ENCODE measurements at regions not wholly inside any gene's neighbourhood (a gene's known extent, or its start where the extent isn't known, plus 50 kb on each side); places are given as distances from the start of the nearest gene placed in this dataset.

GRCh38 chr2:180524499-180524898 lies 455.9 kb upstream of the UBE2E3 start:
- no peaks in the 10 kb centered on the region for H3K36me3 ChIP-seq
- H3K9me3 ChIP-seq (replicated peaks): peaks cover 4% of the 10 kb centered on the region
- no peak overlapping the region for H3K27ac ChIP-seq
- no peak for DNase-seq
- H3K4me3 ChIP-seq: no peak overlapping the region
- peaks cover 8% of the 10 kb centered on the region; the same call in 1 of the 2 replicates for H3K4me1 ChIP-seq
- H3K27me3 ChIP-seq: no peaks in the 10 kb centered on the region

GRCh38 chr2:180523621-180524340 lies 456.6 kb upstream of the UBE2E3 start:
- Histone ChIP-seq H3K9me3 (replicated peaks) (peaks cover 4% of the 10 kb centered on the region), H3K27ac (no peak overlapping the region), H3K4me1 (peaks cover 13% of the 10 kb centered on the region), H3K27me3 (no peaks in the 10 kb centered on the region), H3K4me3 (no peak overlapping the region), H3K36me3 (no peaks in the 10 kb centered on the region)
- no peak for DNase-seq

- peaks cover 4% of the 10 kb centered on the region for H3K9me3 ChIP-seq (replicated peaks)
- no peaks in the 10 kb centered on the region for H3K36me3 ChIP-seq
- H3K4me3 ChIP-seq: no peak overlapping the region
- no peak for DNase-seq
- H3K4me1 ChIP-seq: peaks cover 13% of the 10 kb centered on the region
- no peaks in the 10 kb centered on the region for H3K27me3 ChIP-seq
- H3K27ac ChIP-seq: no peak overlapping the region
Measured at GRCh38 chr2:180520921-180521581, 459.4 kb upstream of the UBE2E3 start.

GRCh38 chr2:180520206-180520605 lies 460.2 kb upstream of the UBE2E3 start:
- Histone ChIP-seq H3K9me3 (replicated peaks) (peaks cover 4% of the 10 kb centered on the region), H3K36me3 (no peaks in the 10 kb centered on the region), H3K4me3 (no peak overlapping the region), H3K27ac (no peak overlapping the region), H3K27me3 (no peaks in the 10 kb centered on the region), H3K4me1 (peaks cover 13% of the 10 kb centered on the region)
- peak in 1 of 2 experiments; percentile 11 for DNase-seq

- Histone ChIP-seq H3K4me1 (peaks cover 13% of the 10 kb centered on the region), H3K27ac (no peak overlapping the region), H3K9me3 (replicated peaks) (peaks cover 4% of the 10 kb centered on the region), H3K36me3 (no peaks in the 10 kb centered on the region), H3K27me3 (no peaks in the 10 kb centered on the region), H3K4me3 (no peak overlapping the region)
- no peak for DNase-seq
Measured at GRCh38 chr2:180519276-180519675, 461.1 kb upstream of the UBE2E3 start.

- Histone ChIP-seq H3K9me3 (replicated peaks) (no peaks in the 10 kb centered on the region), H3K27ac (no peak overlapping the region), H3K4me3 (no peak overlapping the region), H3K27me3 (no peaks in the 10 kb centered on the region), H3K36me3 (no peaks in the 10 kb centered on the region), H3K4me1 (peaks cover 13% of the 10 kb centered on the region)
- no peak for DNase-seq
Measured at GRCh38 chr2:180516232-180516631, 464.2 kb upstream of the UBE2E3 start.

GRCh38 chr2:180513389-180513788 lies 467.0 kb upstream of the UBE2E3 start:
- no peak overlapping the region for H3K27ac ChIP-seq
- no peak overlapping the region for H3K4me3 ChIP-seq
- H3K4me1 ChIP-seq: no peaks in the 10 kb centered on the region
- DNase-seq: no peak
- H3K36me3 ChIP-seq: no peaks in the 10 kb centered on the region
- no peaks in the 10 kb centered on the region for H3K9me3 ChIP-seq (replicated peaks)
- no peaks in the 10 kb centered on the region for H3K27me3 ChIP-seq

- H3K27ac ChIP-seq: no peak overlapping the region
- no peak for DNase-seq
Measured at GRCh38 chr2:180508458-180508857, 471.9 kb upstream of the UBE2E3 start.

GRCh38 chr2:180507028-180507427 lies 473.4 kb upstream of the UBE2E3 start:
- H3K27me3 ChIP-seq: no peaks in the 10 kb centered on the region
- DNase-seq: no peak
- H3K27ac ChIP-seq: no peak overlapping the region

More at GRCh38 chr2:180508458-180508857, 471.9 kb upstream of the UBE2E3 start:
- Histone ChIP-seq H3K9me3 (replicated peaks) (no peaks in the 10 kb centered on the region), H3K36me3 (no peaks in the 10 kb centered on the region), H3K4me3 (no peak overlapping the region), H3K4me1 (no peaks in the 10 kb centered on the region), H3K27me3 (no peaks in the 10 kb centered on the region)

GRCh38 chr2:180505203-180505602 lies 475.2 kb upstream of the UBE2E3 start:
- H3K4me3 ChIP-seq: no peak overlapping the region
- H3K4me1 ChIP-seq: no peaks in the 10 kb centered on the region
- DNase-seq: no peak
- no peak overlapping the region for H3K27ac ChIP-seq
- no peaks in the 10 kb centered on the region for H3K27me3 ChIP-seq
- H3K36me3 ChIP-seq: no peaks in the 10 kb centered on the region
- no peaks in the 10 kb centered on the region for H3K9me3 ChIP-seq (replicated peaks)

More at GRCh38 chr2:180507028-180507427, 473.4 kb upstream of the UBE2E3 start:
- Histone ChIP-seq H3K4me3 (no peak overlapping the region), H3K9me3 (replicated peaks) (no peaks in the 10 kb centered on the region), H3K36me3 (no peaks in the 10 kb centered on the region), H3K4me1 (no peaks in the 10 kb centered on the region)

GRCh38 chr2:180497621-180498152 lies 482.7 kb upstream of the UBE2E3 start:
- Histone ChIP-seq H3K27ac (no peak overlapping the region), H3K27me3 (no peaks in the 10 kb centered on the region), H3K36me3 (no peaks in the 10 kb centered on the region), H3K4me3 (no peak overlapping the region), H3K9me3 (replicated peaks) (no peaks in the 10 kb centered on the region), H3K4me1 (no peaks in the 10 kb centered on the region)
- DNase-seq: no peak

GRCh38 chr2:180495606-180496005 lies 484.8 kb upstream of the UBE2E3 start:
- no peaks in the 10 kb centered on the region for H3K36me3 ChIP-seq
- H3K4me1 ChIP-seq: no peaks in the 10 kb centered on the region
- no peaks in the 10 kb centered on the region for H3K27me3 ChIP-seq
- no peak for DNase-seq
- no peaks in the 10 kb centered on the region for H3K9me3 ChIP-seq (replicated peaks)
- H3K27ac ChIP-seq: no peak overlapping the region
- H3K4me3 ChIP-seq: no peak overlapping the region

- Histone ChIP-seq H3K27me3 (no peaks in the 10 kb centered on the region), H3K9me3 (replicated peaks) (no peaks in the 10 kb centered on the region), H3K4me3 (no peak overlapping the region), H3K4me1 (no peaks in the 10 kb centered on the region), H3K36me3 (no peaks in the 10 kb centered on the region), H3K27ac (no peak overlapping the region)
- DNase-seq: no peak
Measured at GRCh38 chr2:180494286-180494685, 486.1 kb upstream of the UBE2E3 start.

- Histone ChIP-seq H3K27me3 (no peaks in the 10 kb centered on the region), H3K9me3 (replicated peaks) (no peaks in the 10 kb centered on the region)
- DNase-seq: no peak
Measured at GRCh38 chr2:180482696-180483095, 475.6 kb upstream of the CWC22 start.

GRCh38 chr2:180481998-180482397 lies 474.9 kb upstream of the CWC22 start:
- no peaks in the 10 kb centered on the region for H3K27me3 ChIP-seq
- DNase-seq: no peak
- no peaks in the 10 kb centered on the region for H3K9me3 ChIP-seq (replicated peaks)
- no peak overlapping the region for H3K27ac ChIP-seq
- no peak overlapping the region for H3K4me3 ChIP-seq
- peaks cover 5% of the 10 kb centered on the region; the same call in 1 of the 2 replicates for H3K4me1 ChIP-seq
- no peaks in the 10 kb centered on the region for H3K36me3 ChIP-seq

More at GRCh38 chr2:180482696-180483095, 475.6 kb upstream of the CWC22 start:
- peaks cover 5% of the 10 kb centered on the region; the same call in 1 of the 2 replicates for H3K4me1 ChIP-seq
- H3K27ac ChIP-seq: no peak overlapping the region
- no peaks in the 10 kb centered on the region for H3K36me3 ChIP-seq
- no peak overlapping the region for H3K4me3 ChIP-seq
